OCI-LY1 (cell line): ENCODE measurements at regions not wholly inside any gene's neighbourhood (a gene's known extent, or its start where the extent isn't known, plus 50 kb on each side); places are given as distances from the start of the nearest gene placed in this dataset.

Source experiments
- CTCF ChIP-seq: fragments of 200-600 bp; sonication (generic), shearing (Covaris generic); IDR thresholded peaks from 2 replicates; pipeline ENCODE4 v1.5.1; 2017; ENCODE audit warnings: mild to moderate bottlenecking, antibody characterized with exemption, low read length, moderate library complexity, mixed read lengths
- EZH2 ChIP-seq: fragments of 200-600 bp; sonication (generic), shearing (Covaris generic); IDR thresholded peaks from 2 replicates; pipeline ENCODE4 v1.8.0; 2017; ENCODE audit warnings: borderline replicate concordance, mixed run types, mild to moderate bottlenecking, antibody characterized with exemption, low read length, moderate library complexity, mixed read lengths

- TF ChIP-seq CTCF (no peak), EZH2 (no peak)
Observed at GRCh38 chr15:79527821-79528220, 95.7 kb downstream of the MINAR1 start.
